HG03139 (cell line): ENCODE measurements at regions not wholly inside any gene's neighbourhood (a gene's known extent, or its start where the extent isn't known, plus 50 kb on each side); places are given as distances from the start of the nearest gene placed in this dataset.
"Not testable (repeated sequence)": the region's sequence is repeated elsewhere in the genome, so short reads cannot be mapped to it uniquely, and the experiment has no call there.

ENCODE experiments used
- ATAC-seq: cut with Tn5 transposase; IDR thresholded peaks from one replicate; pipeline ENCODE4 v1.9.1; 2021; ENCODE audit not compliant: unreplicated experiment

- not testable (repeated sequence) for ATAC-seq
These were observed 53.6 kb upstream of the PLGLB1 start for GRCh38 chr2:87075054-87075790.

GRCh38 chr2:87075791-87076252 is 54.2 kb upstream of the PLGLB1 start:
- peak; percentile 34 for ATAC-seq

- ATAC-seq: peak; percentile 86
These were observed 54.8 kb upstream of the PLGLB1 start for GRCh38 chr2:87076253-87077123.

GRCh38 chr2:87077124-87077446 is 55.4 kb upstream of the PLGLB1 start:
- not testable (repeated sequence) for ATAC-seq

- ATAC-seq: not testable (repeated sequence)
These were observed 60.1 kb upstream of the PLGLB1 start for GRCh38 chr2:87081727-87082126.

- not testable (repeated sequence) for ATAC-seq
These were observed 66.4 kb upstream of the PLGLB1 start for GRCh38 chr2:87088079-87088478.

GRCh38 chr2:87089401-87089800 is 67.8 kb upstream of the PLGLB1 start:
- not testable (repeated sequence) for ATAC-seq

GRCh38 chr2:87093252-87093651 is 71.6 kb upstream of the PLGLB1 start:
- not testable (repeated sequence) for ATAC-seq

GRCh38 chr2:87093937-87094529 is 72.4 kb upstream of the PLGLB1 start:
- ATAC-seq: not testable (repeated sequence)

- ATAC-seq: not testable (repeated sequence)
These were observed 74.2 kb upstream of the PLGLB1 start for GRCh38 chr2:87095804-87096203.

GRCh38 chr2:87128761-87129553 is 107.3 kb upstream of the PLGLB1 start:
- not testable (repeated sequence) for ATAC-seq

- ATAC-seq: not testable (repeated sequence)
These were observed 110.9 kb upstream of the PLGLB1 start for GRCh38 chr2:87132577-87132976.

- ATAC-seq: not testable (repeated sequence)
These were observed 130.3 kb upstream of the PLGLB1 start for GRCh38 chr2:87151835-87152493.

- not testable (repeated sequence) for ATAC-seq
These were observed 152.8 kb upstream of the PLGLB1 start for GRCh38 chr2:87174454-87174853.

GRCh38 chr2:87183373-87183772 is 161.7 kb upstream of the PLGLB1 start:
- not testable (repeated sequence) for ATAC-seq

- not testable (repeated sequence) for ATAC-seq
These were observed 162.6 kb upstream of the PLGLB1 start for GRCh38 chr2:87184260-87184659.

GRCh38 chr2:87189214-87189613 is 167.6 kb upstream of the PLGLB1 start:
- not testable (repeated sequence) for ATAC-seq

GRCh38 chr2:87193336-87193735 is 171.7 kb upstream of the PLGLB1 start:
- not testable (repeated sequence) for ATAC-seq

GRCh38 chr2:87194254-87194999 is 172.8 kb upstream of the PLGLB1 start:
- ATAC-seq: not testable (repeated sequence)
